ENCODE measurements at regions not wholly inside any gene's neighbourhood (a gene's known extent, or its start where the extent isn't known, plus 50 kb on each side); places are given as distances from the start of the nearest gene placed in this dataset.

- TF ChIP-seq CTCF (IDR thresholded peaks at IDR 0.05) (no peak), POLR2A (IDR thresholded peaks at IDR 0.05) (no peak)
Observed at GRCh38 chr10:35875016-35875676, 233.1 kb upstream of the FZD8 start.

All from right lobe of liver (tissue), 4 donors.